GM12878 (cell line): ENCODE measurements at regions not wholly inside any gene's neighbourhood (a gene's known extent, or its start where the extent isn't known, plus 50 kb on each side); places are given as distances from the start of the nearest gene placed in this dataset.

Source experiments
- ATAC-seq: fragments of 200-7000 bp; cut with Tn5 transposase; 3 replicates; pipeline ENCODE4 v1.9.1; 2020; ENCODE audit warnings: mild to moderate bottlenecking, moderate library complexity
- BruUV-seq: library from RNA; stranded (reverse); fragments of 400-500 nt; replicated peaks from 2 replicates; lab custom pipeline; 2021; lab: Mats Ljungman, UMichigan
- CTCF ChIA-PET: fragments of 300-600 bp; sonication (Branson Sonifier 250); formaldehyde crosslinking; extraction: SDS; loops from one replicate; lab custom pipeline; 2021; ENCODE audit warnings: inconsistent platforms; lab: Yijun Ruan, JAX
- POLR2A ChIA-PET: fragments of 350-600 bp; formaldehyde crosslinking; extraction: SDS; loops from one replicate; lab custom pipeline; 2021; ENCODE audit warnings: inconsistent platforms; lab: Charles Lee
- RAD21 ChIA-PET: fragments of 300-600 bp; sonication (Branson Sonifier 250); formaldehyde crosslinking; loops from one replicate; lab custom pipeline; 2023; ENCODE audit warnings: antibody characterized with exemption; ENCODE audit not compliant: unreplicated experiment; lab: Charles Lee
- SMC1A ChIA-PET: fragments of 300-600 bp; sonication (Branson Sonifier 250); formaldehyde crosslinking; loops from one replicate; lab custom pipeline; 2023; ENCODE audit not compliant: unreplicated experiment, uncharacterized antibody; lab: Charles Lee
- DNase-seq: peaks from one replicate; pipeline ENCODE4 v3.0.0-alpha.2; 2011; ENCODE audit warnings: low read depth, low spot score
- FAIRE-seq: peaks from 3 replicates; lab custom pipeline; 2011; peaks lifted over from hg19 to GRCh38; lab: Jason Lieb, UNC
- H2AFZ ChIP-seq: 2 replicates; pipeline ENCODE4 v1.6.0; 2011; ENCODE audit warnings: low read depth, low read length, control low read depth; ENCODE audit not compliant: control insufficient read depth
- H3K27ac ChIP-seq: 2 replicates; pipeline ENCODE4 v1.5.1; 2011; ENCODE audit warnings: control low read depth; ENCODE audit not compliant: control insufficient read depth, insufficient read depth
- H3K27me3 ChIP-seq, 2 experiments: replicated peaks in 1 of 2; 2 replicates each; pipeline versions ENCODE4 v1.6.0 to v1.6.1; 2011; ENCODE audit warnings: low read length in 1 of 2; ENCODE audit not compliant: control insufficient read depth in 2 of 2, insufficient read depth in 2 of 2
- H3K36me3 ChIP-seq, 2 experiments: 2 replicates each; pipeline ENCODE4 v1.5.1; 2011; ENCODE audit warnings: low read length in 1 of 2; ENCODE audit not compliant: control insufficient read depth in 2 of 2, insufficient read depth in 2 of 2
- H3K4me1 ChIP-seq: 2 replicates; pipeline ENCODE4 v1.6.1; 2011; ENCODE audit warnings: mild to moderate bottlenecking, low read length, moderate library complexity, mixed read lengths; ENCODE audit not compliant: control insufficient read depth, insufficient read depth
- H3K4me2 ChIP-seq: 2 replicates; pipeline ENCODE4 v1.6.0; 2011; ENCODE audit warnings: control low read depth; ENCODE audit not compliant: control insufficient read depth, insufficient read depth
- H3K4me3 ChIP-seq: fragments of 200-600 bp; sonication (generic); 2 replicates; pipeline ENCODE4 v1.5.1; 2016
- H3K79me2 ChIP-seq: 2 replicates; pipeline ENCODE4 v1.6.0; 2011; ENCODE audit warnings: low read length; ENCODE audit not compliant: control insufficient read depth, insufficient read depth
- H3K9ac ChIP-seq: 2 replicates; pipeline ENCODE4 v1.8.0; 2011; ENCODE audit warnings: low read length, control low read depth, mixed read lengths; ENCODE audit not compliant: control insufficient read depth, insufficient read depth
- H3K9me3 ChIP-seq: replicated peaks from 3 replicates; pipeline ENCODE4 v1.5.1; 2011; ENCODE audit warnings: mild to moderate bottlenecking, low read length; ENCODE audit not compliant: control insufficient read depth, insufficient read depth
- H4K20me1 ChIP-seq: 2 replicates; pipeline ENCODE4 v1.6.0; 2011; ENCODE audit not compliant: control insufficient read depth, insufficient read depth
- ASH2L ChIP-seq: fragments of 300-600, 200-600 bp; sonication (generic); IDR thresholded peaks from 2 replicates; pipeline ENCODE4 v1.6.1; 2017; ENCODE audit warnings: low read depth, mild to moderate bottlenecking, borderline replicate concordance
- BACH1 ChIP-seq: fragments of 450-650 bp; IDR thresholded peaks from 2 replicates; pipeline ENCODE4 v1.6.1; 2017; ENCODE audit warnings: mild to moderate bottlenecking, borderline replicate concordance
- CEBPB ChIP-seq, 2 experiments: fragments of 150-350 bp in 1 of 2; IDR thresholded peaks; 2 replicates each; pipeline ENCODE4 v1.6.1; 2012 to 2014; ENCODE audit warnings: low read depth in 2 of 2, low read length in 2 of 2, borderline replicate concordance in 1 of 2, inconsistent platforms in 1 of 2
- EP300 ChIP-seq, 2 experiments: fragments of 150-350 bp in 1 of 2; IDR thresholded peaks; 2 replicates each; pipeline ENCODE4 v1.6.1; 2011 to 2012; ENCODE audit warnings: low read depth in 2 of 2, low read length in 2 of 2, borderline replicate concordance in 1 of 2, improper control_type of control experiment in 1 of 2, inconsistent platforms in 1 of 2; ENCODE audit not compliant: control insufficient read depth in 1 of 2
- HCFC1 ChIP-seq: fragments of 150-350 bp; IDR thresholded peaks from 2 replicates; pipeline ENCODE4 v1.6.1; 2014; ENCODE audit warnings: low read length
- POLR2AphosphoS5 ChIP-seq: IDR thresholded peaks from 2 replicates; pipeline ENCODE4 v1.6.1; 2011; ENCODE audit warnings: mild to moderate bottlenecking, low read length, inconsistent platforms
- RBBP5 ChIP-seq: fragments of 200-600 bp; sonication (generic); conservative IDR thresholded peaks from 2 replicates; pipeline ENCODE4 v1.6.1; 2016
- SRF ChIP-seq, 2 experiments: IDR thresholded peaks; 2 replicates each; pipeline ENCODE4 v1.6.1; 2011; ENCODE audit warnings: low read depth in 2 of 2, low read length in 2 of 2, mild to moderate bottlenecking in 1 of 2, moderate library complexity in 1 of 2
- SUZ12 ChIP-seq: fragments of 200-600 bp; sonication (generic); IDR thresholded peaks from one replicate; pipeline ENCODE4 v1.6.1; 2018; ENCODE audit warnings: antibody characterized with exemption, mild to moderate bottlenecking; ENCODE audit not compliant: unreplicated experiment
- TCF3 ChIP-seq: IDR thresholded peaks from 2 replicates; pipeline ENCODE4 v1.6.1; 2012; ENCODE audit warnings: low read depth, mild to moderate bottlenecking, low read length, borderline replicate concordance; ENCODE audit not compliant: insufficient read depth
- TCF7 ChIP-seq: IDR thresholded peaks from 2 replicates; pipeline ENCODE4 v1.6.1; 2014; ENCODE audit warnings: antibody characterized with exemption, borderline replicate concordance
- ZNF217 ChIP-seq: fragments of 450-650 bp; IDR thresholded peaks from 2 replicates; pipeline ENCODE4 v1.6.1; 2017; ENCODE audit warnings: antibody characterized with exemption, mild to moderate bottlenecking
- ZNF24 ChIP-seq: fragments of 450-650 bp; IDR thresholded peaks from 2 replicates; pipeline ENCODE4 v1.6.1; 2017; ENCODE audit warnings: antibody characterized with exemption, mild to moderate bottlenecking
- ZNF592 ChIP-seq: fragments of 450-650 bp; IDR thresholded peaks from 2 replicates; pipeline ENCODE4 v1.6.1; 2017; ENCODE audit warnings: mild to moderate bottlenecking, moderate library complexity
- WGBS: methylation state at CpG from one replicate; pipeline ENCODE4 v1.1.6; 2016; ENCODE audit warnings: low lambda C conversion rate; ENCODE audit not compliant: insufficient replicate concordance, insufficient coverage; ENCODE audit errors: missing lambda C conversion rate; 5-methylcytosine and 5-hydroxymethylcytosine counted together
- in situ Hi-C: fragments of 300-500 bp; cut with MboI; formaldehyde crosslinking; loops from 9 replicates; pipeline ENCODE4 v1.14.3; 2018; ENCODE audit warnings: mixed read lengths
- intact Hi-C: fragments of 100-400 bp; cut with micrococcal nuclease; formaldehyde crosslinking; loops from one replicate; pipeline ENCODE4 v1.14.2; 2022; ENCODE audit not compliant: unreplicated experiment
- TF ChIP-seq, protein P1 (sequence below): fragments of 450-650 bp; IDR thresholded peaks from 2 replicates; pipeline ENCODE4 v1.6.1; 2017; ENCODE audit warnings: borderline replicate concordance

DNA sequence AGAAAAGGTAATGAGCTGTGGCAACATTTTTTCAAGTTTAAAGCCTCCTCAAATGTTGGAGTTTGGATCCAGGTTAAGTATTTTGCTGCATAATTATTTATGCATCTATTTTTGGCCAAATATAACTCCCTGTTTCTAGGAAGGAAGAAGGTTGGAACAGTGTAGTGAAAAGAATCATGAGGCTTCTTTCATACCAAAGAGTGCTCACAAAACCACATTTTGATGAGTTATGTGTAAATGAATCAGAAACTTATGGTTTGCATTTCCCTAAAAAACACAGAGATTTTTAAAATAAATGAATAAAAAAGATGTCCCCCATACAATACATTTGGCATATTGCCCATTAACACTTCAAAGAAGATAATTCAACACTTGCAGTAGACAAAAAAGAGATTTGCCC, 246.9 kb upstream of the PRDM1 start (continued):
- no peak for TF ChIP-seq EP300 (IDR thresholded peaks at IDR 0.05; ENCODE audit: borderline replicate concordance in 1 of 2, control insufficient read depth in 1 of 2, low read depth in 2 of 2, low read length in 2 of 2)

DNA sequence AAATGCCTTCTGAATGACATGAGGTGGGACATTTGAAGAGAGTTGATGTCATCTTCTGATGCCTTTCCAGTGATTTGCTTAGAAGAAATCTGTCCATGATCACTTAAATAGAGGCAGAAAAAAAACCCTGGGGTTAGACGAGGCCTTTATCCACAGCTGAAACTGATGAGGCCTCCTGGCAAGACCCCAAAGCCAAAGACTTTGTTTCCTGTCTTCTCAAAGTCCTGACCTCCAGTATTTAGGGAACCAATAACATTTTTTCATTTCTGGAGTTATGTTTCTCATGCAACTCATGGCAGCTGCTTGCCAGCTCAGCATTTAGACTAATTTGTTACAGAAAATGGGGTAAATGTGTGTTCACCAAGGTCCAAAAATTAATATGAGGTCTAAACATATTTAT, 248.0 kb upstream of the PRDM1 start:
- Histone ChIP-seq H3K4me1 (no peaks in the 10 kb centered on the region), H2AFZ (no peak overlapping the region), H4K20me1 (no peaks in the 10 kb centered on the region), H3K9me3 (no peaks in the 10 kb centered on the region), H3K36me3 (no peaks in the 10 kb centered on the region), H3K9ac (no peak overlapping the region), H3K4me3 (no peak overlapping the region), H3K79me2 (no peaks in the 10 kb centered on the region), H3K27ac (no peak overlapping the region), H3K4me2 (no peak overlapping the region), H3K27me3 (no peaks in the 10 kb centered on the region)
- in situ Hi-C loops (no loop called here), intact Hi-C loops (loop anchor here (5.0 kb wide), 1 partner anchor 356 kb away; no protein-coding TSS in a partner anchor)
- DNase-seq (no peak), ATAC-seq (no peak), FAIRE-seq (no peak)
- TF ChIP-seq ZNF217, result no peak
- no peak for TF ChIP-seq ZNF592
- no peak for TF ChIP-seq TCF7
- no peak for TF ChIP-seq HCFC1
- no peak for TF ChIP-seq SRF (IDR thresholded peaks at IDR 0.05; ENCODE audit: low read depth in 2 of 2, low read length in 2 of 2)
- TF ChIP-seq ASH2L, result no peak
- TF ChIP-seq TCF3, result no peak
- no peak for TF ChIP-seq ZNF24
- TF ChIP-seq POLR2AphosphoS5, result no peak
- TF ChIP-seq BACH1, result no peak
- no peak for TF ChIP-seq CEBPB (IDR thresholded peaks at IDR 0.05; ENCODE audit: borderline replicate concordance in 1 of 2, low read depth in 2 of 2, low read length in 2 of 2)
- TF ChIP-seq, protein P1, sequence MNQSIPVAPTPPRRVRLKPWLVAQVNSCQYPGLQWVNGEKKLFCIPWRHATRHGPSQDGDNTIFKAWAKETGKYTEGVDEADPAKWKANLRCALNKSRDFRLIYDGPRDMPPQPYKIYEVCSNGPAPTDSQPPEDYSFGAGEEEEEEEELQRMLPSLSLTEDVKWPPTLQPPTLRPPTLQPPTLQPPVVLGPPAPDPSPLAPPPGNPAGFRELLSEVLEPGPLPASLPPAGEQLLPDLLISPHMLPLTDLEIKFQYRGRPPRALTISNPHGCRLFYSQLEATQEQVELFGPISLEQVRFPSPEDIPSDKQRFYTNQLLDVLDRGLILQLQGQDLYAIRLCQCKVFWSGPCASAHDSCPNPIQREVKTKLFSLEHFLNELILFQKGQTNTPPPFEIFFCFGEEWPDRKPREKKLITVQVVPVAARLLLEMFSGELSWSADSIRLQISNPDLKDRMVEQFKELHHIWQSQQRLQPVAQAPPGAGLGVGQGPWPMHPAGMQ, result no peak
- TF ChIP-seq SUZ12, result no peak
- TF ChIP-seq RBBP5, result no peak
- SMC1A ChIA-PET, result interaction anchor here (1.3 kb wide), 1 partner anchor 62 kb away, joined by 3 read pairs; no protein-coding TSS in a partner anchor
- POLR2A ChIA-PET, result no interaction called here
- WGBS, result 0% methylated on average over 1 of the region's 1 CpG
- CTCF ChIA-PET, result no interaction called here
- BruUV-seq, result no TSS peak
- RAD21 ChIA-PET, result no interaction called here
